GM21390 (cell line): ENCODE measurements at regions not wholly inside any gene's neighbourhood (a gene's known extent, or its start where the extent isn't known, plus 50 kb on each side); places are given as distances from the start of the nearest gene placed in this dataset.
A peak's percentile ranks its signal among the peaks of the same experiment; 100 is the strongest.
"Not testable (repeated sequence)": the region's sequence is repeated elsewhere in the genome, so short reads cannot be mapped to it uniquely, and the experiment has no call there.

Source experiments
- ATAC-seq: cut with Tn5 transposase; IDR thresholded peaks from one replicate; pipeline ENCODE4 v1.9.1; 2021; ENCODE audit not compliant: unreplicated experiment

DNA sequence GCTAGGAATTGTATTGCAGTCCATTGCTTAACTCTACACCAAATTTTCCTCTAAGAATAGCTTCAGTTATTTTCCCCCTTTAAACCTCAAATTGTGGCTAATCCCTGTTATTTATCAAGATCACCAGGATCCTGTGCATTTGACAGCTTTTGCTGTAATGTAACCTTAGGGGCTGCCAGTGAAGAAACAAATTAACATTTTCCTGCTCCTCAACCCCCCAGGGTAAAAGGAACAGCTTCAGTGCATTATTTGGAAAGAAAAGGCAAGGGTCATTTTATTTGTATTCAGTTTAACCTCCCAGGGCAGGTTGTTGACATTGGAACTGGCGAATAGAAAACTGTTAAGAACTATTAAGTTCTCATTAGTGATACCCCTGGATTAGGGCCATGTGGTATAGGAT lies 57.0 kb downstream of the PCDH20 start:
- no peak for ATAC-seq

DNA sequence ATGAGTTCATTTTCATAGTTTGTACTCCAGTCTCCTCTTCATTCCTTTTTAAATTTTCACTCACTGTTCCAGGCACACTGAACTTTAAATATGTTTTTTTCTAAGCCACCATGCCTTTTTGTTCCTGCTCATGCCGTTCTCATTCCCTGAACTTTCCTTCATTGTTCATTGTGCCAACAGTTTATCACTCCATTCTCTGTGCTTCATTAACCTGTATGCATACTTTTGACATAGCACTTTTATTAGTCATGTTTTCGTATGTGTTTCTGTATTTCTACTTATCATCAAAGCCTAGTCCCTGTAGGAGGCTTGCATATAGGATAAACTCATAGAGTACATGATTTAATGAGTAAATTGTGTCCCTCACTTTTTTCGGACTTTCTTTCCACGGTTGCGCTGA lies 65.3 kb downstream of the PCDH20 start:
- ATAC-seq: no peak

DNA sequence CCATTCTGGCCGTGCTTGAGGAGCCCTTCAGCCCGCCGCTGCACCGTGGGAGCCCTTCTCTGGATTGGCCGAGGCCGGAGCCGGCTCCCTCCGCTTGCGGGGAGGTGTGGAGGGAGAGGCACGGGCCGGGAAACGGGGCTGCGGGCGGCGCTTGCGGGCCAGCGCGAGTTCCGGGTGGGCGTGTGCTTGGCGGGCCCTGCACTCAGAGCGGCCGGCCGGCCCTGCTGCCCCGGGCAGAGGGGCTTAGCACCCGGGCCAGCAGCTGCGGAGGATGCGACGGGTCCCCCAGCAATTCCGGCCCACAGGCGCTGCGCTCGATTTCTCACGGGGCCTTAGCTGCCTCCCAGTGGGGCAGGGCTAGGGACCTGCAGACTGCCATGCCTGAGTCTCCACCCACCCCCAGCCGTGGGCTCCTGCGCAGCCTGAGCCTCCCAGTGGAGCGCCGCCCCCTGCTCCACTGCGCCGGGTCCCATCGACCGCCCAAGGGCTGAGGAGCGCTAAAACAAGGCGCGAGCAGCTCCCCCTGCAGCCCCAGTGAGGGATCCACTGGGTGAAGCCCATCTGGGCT lies 76.5 kb downstream of the PCDH20 start:
- ATAC-seq: no peak

DNA sequence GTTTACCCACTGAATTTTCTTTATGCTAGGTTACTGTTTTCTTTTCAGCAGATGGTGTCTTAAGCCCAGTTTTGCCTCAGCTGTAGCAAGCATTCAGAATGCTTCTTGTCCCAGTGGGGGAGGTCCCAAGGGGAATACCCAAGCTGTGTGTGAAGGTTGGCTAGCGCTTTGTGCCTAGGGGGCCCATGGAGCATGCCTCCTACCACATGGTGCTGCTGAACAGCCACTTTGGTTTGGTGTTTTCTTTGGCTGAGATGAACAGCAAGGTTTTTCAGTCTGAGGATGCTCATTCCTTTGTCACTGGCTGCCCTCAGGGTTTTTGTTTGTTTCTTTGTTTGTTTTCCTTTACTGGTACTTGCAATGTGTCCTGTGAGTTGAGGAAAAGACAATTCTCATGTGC lies 99.0 kb downstream of the PCDH20 start:
- ATAC-seq: no peak

DNA sequence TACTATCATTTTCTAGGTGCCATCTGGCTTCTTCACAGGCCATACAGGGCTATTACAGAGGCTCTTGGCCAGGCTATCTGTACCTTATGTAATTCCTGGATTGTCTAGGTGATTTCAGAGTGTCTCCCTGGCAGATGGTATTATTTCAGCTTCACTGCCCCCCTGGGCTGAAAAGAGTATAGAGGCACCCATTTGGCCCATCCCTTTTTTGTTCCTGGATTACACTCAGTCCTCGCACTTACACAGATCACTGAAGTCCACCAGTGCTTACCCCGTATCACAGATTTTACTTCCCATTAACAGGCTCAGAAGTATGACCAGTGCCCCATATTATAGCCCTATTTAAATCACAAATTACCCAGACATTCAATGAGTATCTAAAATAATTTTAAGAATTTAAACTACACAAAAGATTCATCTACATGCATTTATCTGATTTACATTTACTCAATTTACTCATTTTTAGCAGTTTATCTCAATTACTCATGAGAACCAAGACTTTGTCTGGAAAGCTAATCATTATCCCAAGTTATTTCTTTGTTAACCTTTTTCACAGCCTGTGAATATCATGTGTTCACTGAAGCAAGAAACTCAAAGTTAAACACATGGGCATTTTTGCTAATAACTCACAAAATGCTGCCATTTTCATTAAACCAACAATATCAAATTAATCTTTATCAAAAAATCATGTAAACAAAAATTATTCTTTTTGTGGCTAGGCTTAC lies 121.0 kb downstream of the PCDH20 start:
- no peak for ATAC-seq

DNA sequence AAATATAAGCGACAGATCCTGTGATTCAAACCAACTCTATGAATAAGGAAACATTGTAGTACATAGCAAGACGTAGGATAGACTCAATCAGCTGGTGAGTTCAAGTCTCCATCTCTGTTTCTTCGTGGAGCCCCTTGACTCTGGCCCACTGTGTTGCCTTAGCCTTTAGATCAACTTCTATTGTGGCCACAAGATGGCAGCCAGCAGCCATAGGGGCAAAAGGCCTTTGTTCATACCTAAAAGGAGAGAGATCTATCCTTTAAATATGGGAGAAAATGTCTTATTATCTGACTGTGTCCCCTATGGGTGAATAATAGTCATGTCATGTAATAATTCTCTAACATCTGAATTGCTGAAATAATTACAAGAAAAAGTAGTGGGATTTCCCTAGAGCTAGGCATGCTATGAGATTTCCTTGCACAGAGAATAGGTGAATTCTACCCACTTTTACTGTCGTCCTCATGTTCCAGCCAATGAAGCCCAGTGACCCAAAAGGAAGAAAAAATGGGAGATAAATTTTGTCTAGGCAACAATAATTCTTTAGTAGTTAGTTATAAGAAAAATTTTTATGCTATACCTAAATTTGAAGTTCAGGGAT lies 129.4 kb downstream of the PCDH20 start:
- ATAC-seq: no peak

DNA sequence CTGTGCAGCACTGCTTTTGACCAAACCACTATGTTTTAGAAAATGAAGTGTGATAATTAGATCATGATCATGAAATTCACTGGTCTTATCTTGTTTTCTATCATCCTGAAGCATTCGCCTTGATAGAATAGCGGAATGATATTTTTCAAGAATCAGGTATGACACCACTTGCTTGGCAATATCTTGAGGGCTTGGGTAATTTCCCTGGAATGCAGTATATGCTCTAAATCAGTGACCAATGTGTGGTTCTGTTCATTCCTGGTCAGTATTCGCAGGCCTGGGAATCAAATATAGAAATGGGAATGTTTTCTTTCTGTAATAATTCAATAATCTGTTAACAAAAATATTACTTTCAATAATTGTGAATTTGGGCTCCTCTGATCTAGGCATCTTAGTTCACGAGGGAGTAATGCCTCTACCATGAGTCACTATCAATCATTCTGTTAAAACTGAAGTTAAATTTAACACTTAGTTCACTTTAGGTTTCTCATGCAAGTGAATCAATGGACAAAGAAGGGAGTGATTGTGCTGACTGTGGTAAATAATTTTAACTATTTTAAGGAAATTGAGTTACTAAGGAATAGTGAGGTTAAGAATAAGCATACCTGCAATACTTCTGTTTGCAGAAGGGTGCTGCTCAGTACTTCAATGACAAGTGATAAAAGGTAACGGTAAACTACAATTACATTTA lies 137.9 kb downstream of the PCDH20 start:
- ATAC-seq: no peak

DNA sequence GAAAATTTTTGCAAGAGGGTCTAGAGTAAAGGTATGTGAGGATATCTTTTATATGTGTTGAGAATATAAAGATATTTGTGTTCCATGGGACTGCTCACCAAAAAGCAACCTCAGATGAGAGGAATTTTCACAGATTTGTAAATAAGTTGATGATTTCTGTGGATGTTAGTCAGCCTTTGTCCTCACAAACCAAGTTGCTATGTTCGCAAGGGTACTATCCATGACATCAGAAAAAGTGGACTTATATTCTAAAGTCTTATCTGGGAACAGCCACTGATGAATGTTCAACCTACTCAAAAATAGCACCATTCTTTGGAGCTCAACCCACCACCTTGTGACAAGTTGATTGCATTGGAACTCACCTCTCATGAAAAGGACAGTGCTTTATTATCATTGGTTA lies 138.6 kb downstream of the PCDH20 start:
- no peak for ATAC-seq

DNA sequence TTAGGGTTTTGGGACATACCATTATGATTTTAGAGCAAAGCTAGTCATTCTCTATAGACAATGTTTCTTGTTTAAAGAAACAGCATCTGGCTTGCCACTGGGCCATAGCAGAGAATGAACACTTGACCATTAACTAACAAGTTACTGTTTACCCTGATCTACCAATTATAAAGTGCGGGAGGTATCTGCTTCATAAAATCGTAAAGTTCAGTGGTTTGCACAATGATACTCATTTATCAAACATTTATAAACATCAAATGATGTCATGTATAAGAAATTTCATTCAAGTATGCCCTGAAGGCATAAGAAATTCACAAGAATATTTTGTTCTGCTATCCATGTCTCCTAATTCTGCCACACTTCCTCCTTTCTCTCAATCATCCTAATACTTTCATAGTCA lies 139.2 kb downstream of the PCDH20 start:
- no peak for ATAC-seq

DNA sequence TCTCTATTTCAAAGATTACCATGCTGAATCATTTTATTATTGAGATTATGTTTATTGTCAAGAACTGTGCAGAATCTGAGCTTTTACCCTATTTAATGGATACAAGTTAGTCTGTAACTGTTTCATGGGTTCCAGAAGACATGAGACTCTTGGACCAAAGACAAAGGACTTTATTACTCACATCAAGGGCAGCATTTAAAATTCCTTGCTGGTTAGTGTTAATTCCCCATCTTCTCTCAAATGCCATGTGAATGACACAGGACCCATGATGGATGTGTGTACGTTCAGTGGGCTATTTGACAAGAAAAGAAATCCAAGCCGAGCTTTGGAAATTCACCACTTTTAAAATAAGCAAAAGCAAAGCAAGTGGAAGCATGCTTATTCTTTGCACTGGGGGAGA lies 139.9 kb downstream of the PCDH20 start:
- no peak for ATAC-seq

DNA sequence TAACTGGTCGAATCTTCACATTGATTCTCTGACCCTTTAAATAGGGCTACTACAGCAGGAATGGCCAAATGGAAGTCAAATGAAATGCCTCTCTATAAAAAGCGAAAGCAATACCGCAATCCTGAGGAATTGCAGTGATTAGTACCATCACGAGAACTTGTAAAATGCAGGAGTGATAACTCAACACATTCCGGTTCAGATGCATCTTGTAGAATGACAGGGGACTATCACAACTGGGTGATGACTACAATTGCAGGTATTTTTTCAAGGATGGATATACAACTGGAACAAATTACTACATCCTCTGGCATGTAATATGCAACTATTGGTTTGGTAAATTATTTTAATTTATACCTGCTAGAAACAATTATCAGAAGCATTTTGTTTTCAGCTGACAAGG lies 140.4 kb downstream of the PCDH20 start:
- ATAC-seq: no peak

DNA sequence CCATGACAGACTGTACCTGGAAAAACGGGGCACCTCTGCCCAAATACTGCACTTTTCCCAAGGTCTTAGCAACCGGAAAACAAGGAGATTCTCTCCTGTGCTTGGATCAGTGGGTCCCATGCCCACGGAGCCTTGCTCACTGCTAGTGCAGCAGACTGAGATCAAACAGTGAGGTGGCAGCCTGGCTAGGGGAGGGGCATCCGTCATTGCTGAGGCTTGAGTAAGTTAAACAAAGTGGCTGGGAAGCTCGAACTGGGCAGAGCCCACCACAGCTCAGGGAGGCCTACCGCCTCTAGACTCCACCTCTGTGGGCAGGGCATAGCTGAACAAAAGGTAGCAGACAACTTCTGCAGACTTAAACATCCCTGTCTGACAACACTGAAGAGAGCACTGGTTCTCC lies 148.8 kb downstream of the PCDH20 start:
- not testable (repeated sequence) for ATAC-seq

DNA sequence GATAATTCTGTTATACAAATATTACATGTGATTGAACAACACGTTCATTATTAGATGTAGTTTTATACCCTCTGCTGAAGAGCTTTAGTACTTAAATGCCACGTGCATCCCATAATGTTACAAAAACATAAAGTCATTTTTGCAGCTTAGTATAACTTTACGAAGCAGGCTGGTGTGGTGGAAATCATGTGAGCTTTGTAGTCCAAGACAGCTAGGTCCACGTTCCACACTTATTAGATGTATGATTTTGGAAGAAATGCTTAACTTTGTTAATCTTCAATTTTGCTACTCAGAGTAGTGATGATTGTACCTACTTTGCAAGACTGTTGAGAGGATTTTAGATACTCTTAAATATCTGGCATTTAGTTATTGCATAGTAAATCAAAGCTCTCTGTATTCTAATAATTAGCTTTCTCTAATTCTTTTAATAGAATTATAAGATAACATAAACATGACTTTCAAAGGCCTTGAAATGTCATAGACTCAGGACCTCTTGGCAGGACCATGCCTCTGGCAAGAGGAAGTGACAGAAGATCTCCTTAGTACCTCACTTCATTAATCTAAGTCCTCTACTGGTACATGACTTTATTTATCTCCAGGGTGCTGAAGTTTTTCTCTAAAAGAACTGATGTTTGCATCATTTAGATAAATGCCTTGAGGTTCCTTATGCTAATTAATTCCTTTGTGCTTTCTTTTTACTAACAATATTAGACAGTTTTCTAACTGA lies 153.7 kb downstream of the PCDH20 start:
- ATAC-seq: no peak

DNA sequence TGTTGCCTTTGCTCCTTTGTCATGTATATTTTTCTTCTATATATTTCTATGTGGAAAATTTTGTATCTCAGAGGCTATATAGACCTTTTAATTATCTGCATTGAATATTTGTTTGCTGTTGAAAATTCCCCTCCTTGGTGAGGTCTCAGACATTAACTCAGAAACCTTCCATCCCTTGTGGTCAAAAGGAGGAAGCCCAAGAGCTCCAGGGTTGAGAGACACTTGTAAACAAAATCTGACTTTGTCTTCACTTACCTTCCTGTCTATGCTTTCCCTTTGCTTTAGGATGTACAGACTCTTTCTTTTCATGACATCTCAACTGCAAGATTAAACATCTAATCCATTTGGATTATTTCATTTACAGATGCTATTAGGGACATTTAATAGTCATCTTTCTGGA lies 157.5 kb downstream of the PCDH20 start:
- no peak for ATAC-seq

DNA sequence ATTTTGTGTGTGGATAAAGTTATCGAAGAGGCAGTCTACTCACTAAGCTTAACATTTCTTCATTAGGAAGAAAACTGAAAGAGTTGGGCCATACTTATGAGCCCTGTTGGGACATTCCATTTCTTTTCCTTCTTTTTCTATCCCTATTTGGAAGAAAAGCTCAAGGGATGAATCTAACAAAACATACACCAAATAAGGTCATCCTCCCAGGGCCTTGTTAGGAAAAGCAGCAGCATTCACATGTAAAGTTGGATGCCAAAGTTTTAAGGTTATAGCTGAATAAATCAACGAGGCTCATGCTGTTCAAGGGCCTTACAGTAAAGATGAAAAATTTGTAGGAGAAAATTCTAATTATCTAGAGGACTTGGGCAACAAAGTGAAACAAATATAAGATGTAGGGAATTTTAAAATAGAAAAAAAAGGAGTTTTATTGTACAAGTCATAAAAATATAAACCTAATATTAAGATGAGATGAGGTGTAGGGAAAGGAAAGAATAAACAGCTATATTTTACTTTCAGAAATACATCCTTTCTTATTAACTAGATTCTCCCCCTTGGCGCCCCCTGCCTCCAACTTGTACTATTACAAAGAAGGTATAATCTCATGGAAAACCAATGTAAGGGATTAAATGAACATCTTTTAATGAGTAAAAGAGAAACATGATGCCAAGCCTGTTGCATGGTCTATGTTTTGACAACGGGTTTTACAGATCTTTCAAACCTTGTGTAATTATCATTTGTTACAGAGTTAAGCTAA lies 160.4 kb downstream of the PCDH20 start:
- no peak for ATAC-seq

DNA sequence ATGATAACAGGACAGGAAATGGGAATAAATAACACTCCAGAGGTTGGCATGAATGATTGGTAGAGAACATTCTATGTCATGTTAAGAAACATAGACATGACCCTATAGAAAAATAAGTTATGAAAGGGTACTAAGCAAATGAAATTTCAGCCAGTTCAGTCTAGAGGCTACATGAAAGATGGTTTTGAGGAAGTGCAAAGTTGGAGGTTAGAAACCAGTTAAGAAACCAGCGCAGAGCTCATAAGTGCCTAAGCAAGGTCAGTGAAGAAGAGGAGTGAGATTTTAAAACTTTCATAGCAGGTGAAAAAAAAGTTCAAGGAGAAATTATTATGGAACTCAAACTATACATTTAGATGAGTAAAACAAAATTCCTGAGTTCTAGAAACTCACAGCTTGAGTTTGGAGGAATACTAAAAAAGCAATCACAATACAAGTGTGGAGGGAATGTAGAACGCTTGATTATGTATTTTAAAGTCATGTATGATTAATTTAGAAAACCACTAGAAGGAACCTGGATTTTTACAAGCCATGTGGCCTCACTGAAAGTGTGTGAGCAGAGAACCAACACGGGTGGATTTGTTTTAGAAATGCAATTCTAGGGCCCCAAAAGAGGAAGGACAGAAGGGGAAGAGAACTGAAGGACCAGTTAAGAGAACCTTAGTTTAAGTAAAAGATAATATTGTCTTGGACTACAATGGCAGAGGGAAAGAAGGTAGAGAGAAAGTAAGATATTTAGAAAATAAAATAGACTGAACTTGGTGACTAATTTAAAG lies 162.4 kb downstream of the PCDH20 start:
- peak; percentile 86 for ATAC-seq

DNA sequence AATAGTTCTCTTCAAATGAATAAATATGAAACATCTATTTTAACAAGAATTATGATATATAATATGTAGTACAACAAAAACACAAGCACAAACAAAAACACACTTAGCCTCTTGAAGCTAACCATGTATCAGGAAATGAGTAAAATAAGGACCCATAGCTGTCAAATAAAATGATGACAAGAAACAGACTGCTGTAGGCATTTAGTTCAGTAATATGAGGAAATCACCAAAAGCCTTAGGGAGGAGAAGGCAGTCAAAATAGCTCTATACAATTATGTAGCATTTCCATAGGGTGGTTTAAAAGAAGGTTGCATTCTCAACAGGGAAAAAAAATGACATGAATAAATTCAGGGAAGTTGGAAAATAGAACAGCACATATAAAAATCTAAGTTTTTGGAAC lies 163.4 kb downstream of the PCDH20 start:
- no peak for ATAC-seq

DNA sequence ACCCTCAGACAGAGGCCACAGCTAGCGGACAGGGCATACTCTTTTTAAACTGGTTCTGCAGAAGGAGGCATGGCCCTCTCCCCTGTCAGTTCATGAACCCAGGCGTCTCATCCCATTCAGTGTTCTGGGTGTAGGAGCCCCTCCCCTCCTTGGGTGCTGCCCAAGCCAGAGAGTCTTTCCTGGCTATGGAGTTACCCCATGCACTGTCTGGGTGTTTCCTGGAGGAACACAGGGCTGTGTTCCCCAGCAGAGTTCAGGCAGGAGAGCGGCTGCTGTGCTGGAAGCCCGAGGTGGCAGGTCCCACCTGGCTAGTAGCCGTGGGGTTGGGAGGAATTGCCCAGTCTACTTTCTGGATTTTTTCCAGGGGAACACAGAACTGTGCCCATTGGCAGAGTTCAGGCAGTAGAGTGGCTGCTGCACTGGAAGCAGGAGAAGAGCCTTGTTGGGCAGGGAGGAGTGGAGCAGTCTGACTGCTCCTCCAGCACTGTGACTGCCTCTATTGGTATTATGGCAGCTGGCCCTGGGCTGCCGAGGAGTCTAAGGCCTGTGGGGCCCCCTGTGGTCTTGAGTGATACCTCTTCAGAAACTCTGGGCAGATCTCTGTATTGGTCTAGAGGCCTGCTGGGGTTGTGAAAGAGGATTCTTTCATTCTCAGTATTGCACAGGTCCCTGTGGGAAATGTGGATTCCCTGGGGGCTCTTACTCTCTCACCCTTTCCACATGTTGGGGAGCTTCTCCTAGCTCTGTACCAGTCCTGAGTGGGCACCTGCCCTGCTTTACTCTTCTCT lies 168.3 kb downstream of the PCDH20 start:
- ATAC-seq: peak; percentile 98

DNA sequence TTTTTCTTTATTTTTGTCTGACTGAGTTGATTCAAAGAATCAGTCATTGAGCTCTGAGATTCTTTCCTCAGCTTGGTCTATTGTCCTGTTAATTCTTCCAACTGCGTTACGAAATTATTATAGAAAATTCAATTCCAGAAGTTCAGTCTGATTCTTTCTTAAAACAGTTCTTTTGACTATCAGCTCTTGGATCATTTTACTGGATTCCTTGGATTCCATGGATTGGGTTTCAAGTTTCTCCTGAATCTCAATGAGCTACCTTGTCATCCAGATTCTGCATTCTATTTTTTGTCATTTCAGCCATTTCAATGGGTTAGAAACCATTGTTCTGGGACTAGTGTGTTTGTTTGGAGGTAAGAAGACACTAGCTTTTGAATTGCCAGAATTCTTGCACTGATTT lies 169.3 kb downstream of the PCDH20 start:
- no peak for ATAC-seq
